HG02571 (cell line): ENCODE measurements at regions not wholly inside any gene's neighbourhood (a gene's known extent, or its start where the extent isn't known, plus 50 kb on each side); places are given as distances from the start of the nearest gene placed in this dataset.
"Not testable (repeated sequence)": the region's sequence is repeated elsewhere in the genome, so short reads cannot be mapped to it uniquely, and the experiment has no call there.

ENCODE experiments used
- ATAC-seq: cut with Tn5 transposase; IDR thresholded peaks from one replicate; pipeline ENCODE4 v1.9.1; 2021; ENCODE audit warnings: mild to moderate bottlenecking, moderate library complexity; ENCODE audit not compliant: unreplicated experiment

GRCh38 chr3:35042210-35042991 is 596.9 kb upstream of the ARPP21 start:
- ATAC-seq: no peak

GRCh38 chr3:35043040-35043439 is 596.3 kb upstream of the ARPP21 start:
- ATAC-seq: no peak

GRCh38 chr3:35044190-35044589 is 595.1 kb upstream of the ARPP21 start:
- no peak for ATAC-seq

- ATAC-seq: no peak
These were observed 594.2 kb upstream of the ARPP21 start for GRCh38 chr3:35045118-35045517.

- no peak for ATAC-seq
These were observed 574.6 kb upstream of the ARPP21 start for GRCh38 chr3:35064761-35065160.

GRCh38 chr3:35065891-35066290 is 573.4 kb upstream of the ARPP21 start:
- no peak for ATAC-seq

- ATAC-seq: no peak
These were observed 571.6 kb upstream of the ARPP21 start for GRCh38 chr3:35067750-35068149.

GRCh38 chr3:35070088-35070487 is 569.2 kb upstream of the ARPP21 start:
- no peak for ATAC-seq

GRCh38 chr3:35071772-35072171 is 567.6 kb upstream of the ARPP21 start:
- ATAC-seq: no peak

GRCh38 chr3:35078780-35079179 is 560.5 kb upstream of the ARPP21 start:
- no peak for ATAC-seq

GRCh38 chr3:35079403-35079802 is 559.9 kb upstream of the ARPP21 start:
- ATAC-seq: no peak

GRCh38 chr3:35081899-35082298 is 557.4 kb upstream of the ARPP21 start:
- ATAC-seq: no peak

GRCh38 chr3:35088943-35089342 is 550.4 kb upstream of the ARPP21 start:
- ATAC-seq: no peak

GRCh38 chr3:35114686-35115085 is 524.6 kb upstream of the ARPP21 start:
- no peak for ATAC-seq

GRCh38 chr3:35120026-35120425 is 519.3 kb upstream of the ARPP21 start:
- no peak for ATAC-seq

GRCh38 chr3:35137612-35138011 is 501.7 kb upstream of the ARPP21 start:
- ATAC-seq: no peak

GRCh38 chr3:35141406-35141805 is 497.9 kb upstream of the ARPP21 start:
- ATAC-seq: no peak

- ATAC-seq: no peak
These were observed 495.3 kb upstream of the ARPP21 start for GRCh38 chr3:35144011-35144410.

GRCh38 chr3:35146256-35147035 is 492.9 kb upstream of the ARPP21 start:
- not testable (repeated sequence) for ATAC-seq

- ATAC-seq: no peak
These were observed 455.2 kb upstream of the ARPP21 start for GRCh38 chr3:35183927-35184675.

GRCh38 chr3:35184775-35185174 is 454.6 kb upstream of the ARPP21 start:
- no peak for ATAC-seq

- ATAC-seq: no peak
These were observed 451.4 kb upstream of the ARPP21 start for GRCh38 chr3:35187908-35188307.
